Psoas muscle (tissue), 7 donors: ENCODE measurements at regions not wholly inside any gene's neighbourhood (a gene's known extent, or its start where the extent isn't known, plus 50 kb on each side); places are given as distances from the start of the nearest gene placed in this dataset.
"Not testable (repeated sequence)": the region's sequence is repeated elsewhere in the genome, so short reads cannot be mapped to it uniquely, and the experiment has no call there.

Experiments used
- ATAC-seq, 4 donors: fragments of 200-7000 bp; cut with Tn5 transposase; one replicate each; pipeline ENCODE4 v1.9.1; 2020; ENCODE audit warnings: moderate library complexity in 3 of 4, mild to moderate bottlenecking in 2 of 4
- DNase-seq, 2 donors: peaks; one replicate each; pipeline ENCODE4 v3.0.0-alpha.2; 2020
- H3K27ac ChIP-seq: fragments of 200-600 bp; one replicate; pipeline ENCODE4 v1.8.0; 2022
- H3K27me3 ChIP-seq, 3 donors: fragments of 200-600 bp in 1 of 3; one replicate each; pipeline versions ENCODE4 v1.6.1 to v1.8.0; 2013 to 2022; ENCODE audit warnings: low read length in 2 of 3, mild to moderate bottlenecking in 2 of 3, moderate library complexity in 1 of 3; ENCODE audit not compliant: insufficient read depth in 3 of 3
- H3K36me3 ChIP-seq, 2 donors: fragments of 200-600 bp in 1 of 2; one replicate each; pipeline versions ENCODE4 v1.6.1 to v1.8.0; 2013 to 2022; ENCODE audit warnings: low read depth in 1 of 2, mild to moderate bottlenecking in 1 of 2, moderate library complexity in 1 of 2; ENCODE audit not compliant: insufficient read depth in 1 of 2
- H3K4me1 ChIP-seq: fragments of 200-600 bp; one replicate; pipeline ENCODE4 v1.8.0; 2022
- H3K4me3 ChIP-seq: fragments of 200-600 bp; one replicate; pipeline ENCODE4 v1.8.0; 2022; ENCODE audit warnings: mild to moderate bottlenecking
- H3K9me3 ChIP-seq: fragments of 200-600 bp; one replicate; pipeline ENCODE4 v1.8.0; 2022
- WGBS, 3 donors: extraction: QIAGEN DNeasy Blood & Tissue Kit; methylation state at CpG; one replicate each; pipeline versions ENCODE4 v1.1.6 to v1.1.7; 2013; 5-methylcytosine and 5-hydroxymethylcytosine counted together
- intact Hi-C, 2 donors: fragments of 100-400 bp; cut with DNase I; formaldehyde crosslinking; loops; one replicate each; pipeline versions ENCODE4 v1.11.0 to v1.14.2; 2022
- TF ChIP-seq, protein P1 (sequence below): fragments of 200-600 bp; IDR thresholded peaks from one replicate; pipeline ENCODE4 v1.8.0; 2022; ENCODE audit warnings: antibody characterized with exemption
- donor health status: healthy with polysubstance abuse.
- donor health status: DM: no; HTN: no; CAD: no; lungs with moderate emphysema.
- donor health status: Bipolar disorder and iron deficiency.
- donor health status: healthy.
- donor health status: DM: yes; HTN: yes; CAD: no.
- donor health status: DM: no; HTN: no; CAD: no.
- donor health status: DM: yes; HTN: yes; CAD: no.

DNA sequence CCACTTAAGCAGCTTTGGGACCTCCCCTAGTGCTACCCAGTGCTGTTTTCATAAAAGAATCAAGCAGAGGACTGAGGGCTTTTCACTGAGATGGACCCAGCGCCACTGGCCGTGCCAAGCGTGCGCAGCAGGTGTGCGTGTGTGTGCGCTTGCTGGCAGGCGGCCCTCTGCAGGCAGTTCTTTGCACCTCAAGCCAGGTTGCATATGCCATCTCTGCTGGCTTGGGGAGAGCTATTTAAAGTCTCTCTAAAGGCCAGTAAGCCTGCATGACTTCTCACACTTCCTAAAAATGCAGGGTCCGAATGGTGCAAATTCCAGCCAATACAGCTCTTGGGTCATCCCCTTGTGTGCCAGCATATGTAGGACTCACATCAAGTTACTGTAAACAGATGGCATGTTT, 255.5 kb downstream of the RNF152 start:
- 58 to 68% (median 60%) methylated on average over 8 of the region's 8 CpGs for WGBS, 3 donors
- DNase-seq = no peak

DNA sequence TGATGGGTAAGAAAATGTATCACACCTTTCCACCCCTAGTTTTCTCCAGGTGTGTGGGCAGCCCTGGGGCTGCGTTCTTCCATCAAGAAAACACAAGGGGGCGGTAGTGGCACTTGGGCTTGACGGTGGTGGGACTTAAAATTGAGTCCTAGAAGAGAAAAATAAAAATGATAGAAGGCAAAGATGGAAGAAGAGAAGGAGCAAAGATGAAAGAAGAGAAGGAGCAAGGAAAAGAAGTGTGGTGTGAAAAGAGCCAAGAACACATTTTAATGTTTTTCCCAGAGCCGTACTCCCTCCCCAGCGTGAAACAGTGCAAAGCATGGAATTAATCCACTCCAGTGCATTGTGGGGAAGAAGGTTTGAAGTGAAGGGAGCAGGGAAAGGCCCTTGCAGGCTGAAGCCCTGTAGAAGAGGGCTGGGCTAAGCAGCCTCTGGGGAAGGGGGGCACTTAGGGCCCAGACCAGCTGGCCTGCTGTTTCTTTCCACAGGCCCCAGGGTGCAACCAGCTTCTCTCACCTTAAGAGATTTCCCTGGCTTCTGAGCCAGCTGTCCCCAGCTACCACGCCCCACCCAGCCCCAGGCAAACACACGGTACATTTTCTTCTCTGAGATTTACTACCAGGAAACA, 256.8 kb downstream of the RNF152 start:
- DNase-seq = no peak
- no peaks in the 10 kb centered on the region for H3K9me3 ChIP-seq
- no peak overlapping the region for H3K27ac ChIP-seq
- intact Hi-C loops = loop anchor here (5.0 kb wide), 2 partner anchors 256 to 491 kb away; partner anchors contain the start of gene RNF152 (in 2 of the 2)
- H3K4me1 ChIP-seq = no peaks in the 10 kb centered on the region
- no peaks in the 10 kb centered on the region for H3K36me3 ChIP-seq
- 18 to 25% (median 19%) methylated on average over 7 of the region's 7 CpGs for whole genome bisulfite sequencing, 3 donors
- no peaks in the 10 kb centered on the region for H3K27me3 ChIP-seq
- H3K4me3 ChIP-seq = no peak overlapping the region
- ATAC-seq = peak in 1 of 4 donors; percentile 51
- TF ChIP-seq, protein P1, sequence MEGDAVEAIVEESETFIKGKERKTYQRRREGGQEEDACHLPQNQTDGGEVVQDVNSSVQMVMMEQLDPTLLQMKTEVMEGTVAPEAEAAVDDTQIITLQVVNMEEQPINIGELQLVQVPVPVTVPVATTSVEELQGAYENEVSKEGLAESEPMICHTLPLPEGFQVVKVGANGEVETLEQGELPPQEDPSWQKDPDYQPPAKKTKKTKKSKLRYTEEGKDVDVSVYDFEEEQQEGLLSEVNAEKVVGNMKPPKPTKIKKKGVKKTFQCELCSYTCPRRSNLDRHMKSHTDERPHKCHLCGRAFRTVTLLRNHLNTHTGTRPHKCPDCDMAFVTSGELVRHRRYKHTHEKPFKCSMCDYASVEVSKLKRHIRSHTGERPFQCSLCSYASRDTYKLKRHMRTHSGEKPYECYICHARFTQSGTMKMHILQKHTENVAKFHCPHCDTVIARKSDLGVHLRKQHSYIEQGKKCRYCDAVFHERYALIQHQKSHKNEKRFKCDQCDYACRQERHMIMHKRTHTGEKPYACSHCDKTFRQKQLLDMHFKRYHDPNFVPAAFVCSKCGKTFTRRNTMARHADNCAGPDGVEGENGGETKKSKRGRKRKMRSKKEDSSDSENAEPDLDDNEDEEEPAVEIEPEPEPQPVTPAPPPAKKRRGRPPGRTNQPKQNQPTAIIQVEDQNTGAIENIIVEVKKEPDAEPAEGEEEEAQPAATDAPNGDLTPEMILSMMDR = peak; percentile 57

More for the DNA sequence above, 255.5 kb downstream of the RNF152 start:
- no peaks in the 10 kb centered on the region for H3K27me3 ChIP-seq
- TF ChIP-seq, protein P1 = no peak
- no peaks in the 10 kb centered on the region for H3K4me1 ChIP-seq
- intact Hi-C loops = loop anchor here (5.0 kb wide), 2 partner anchors 255 to 490 kb away; partner anchors contain the start of gene RNF152 (in 2 of the 2)
- no peaks in the 10 kb centered on the region for H3K36me3 ChIP-seq
- H3K4me3 ChIP-seq = no peak overlapping the region
- H3K9me3 ChIP-seq = no peaks in the 10 kb centered on the region
- ATAC-seq = no peak
- H3K27ac ChIP-seq = no peak overlapping the region

DNA sequence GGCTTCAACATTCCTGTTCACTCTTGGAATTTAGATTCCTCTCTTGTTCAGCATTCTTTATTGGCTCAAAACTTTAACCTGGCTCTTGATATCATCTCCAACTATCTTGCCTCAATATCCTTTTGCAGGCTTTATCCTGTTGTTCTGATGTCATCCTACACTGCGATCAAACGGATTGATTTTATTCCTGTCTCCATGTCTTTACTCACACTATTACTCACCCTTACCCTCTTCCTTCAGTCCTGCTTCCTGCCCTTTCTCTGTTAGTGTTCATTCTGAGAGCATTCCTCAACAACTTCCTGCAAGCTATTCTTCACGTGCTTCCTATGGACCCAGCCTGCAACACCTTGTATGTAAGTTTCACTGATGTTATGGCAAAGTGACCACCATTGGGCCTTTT, 264.7 kb downstream of the RNF152 start:
- DNase-seq = no peak
- H3K27me3 ChIP-seq = no peaks in the 10 kb centered on the region
- H3K4me3 ChIP-seq = no peak overlapping the region
- H3K36me3 ChIP-seq = no peaks in the 10 kb centered on the region
- H3K9me3 ChIP-seq = no peaks in the 10 kb centered on the region
- H3K4me1 ChIP-seq = no peaks in the 10 kb centered on the region
- intact Hi-C loops = no loop called here
- TF ChIP-seq, protein P1 = no peak
- no peak for ATAC-seq
- 49 to 52% (median 52%) methylated on average over 3 of the region's 3 CpGs for WGBS, 3 donors
- no peak overlapping the region for H3K27ac ChIP-seq

GRCh38 chr18:61624631-61625030, 268.2 kb downstream of the RNF152 start:
- DNase-seq, H3K4me1 ChIP-seq, intact Hi-C loops, H3K9me3 ChIP-seq, H3K4me3 ChIP-seq, ATAC-seq, H3K36me3 ChIP-seq, H3K27ac ChIP-seq, H3K27me3 ChIP-seq: not testable (repeated sequence)
- 78 to 85% (median 85%) methylated on average over 3 of the region's 3 CpGs for WGBS, 3 donors

DNA sequence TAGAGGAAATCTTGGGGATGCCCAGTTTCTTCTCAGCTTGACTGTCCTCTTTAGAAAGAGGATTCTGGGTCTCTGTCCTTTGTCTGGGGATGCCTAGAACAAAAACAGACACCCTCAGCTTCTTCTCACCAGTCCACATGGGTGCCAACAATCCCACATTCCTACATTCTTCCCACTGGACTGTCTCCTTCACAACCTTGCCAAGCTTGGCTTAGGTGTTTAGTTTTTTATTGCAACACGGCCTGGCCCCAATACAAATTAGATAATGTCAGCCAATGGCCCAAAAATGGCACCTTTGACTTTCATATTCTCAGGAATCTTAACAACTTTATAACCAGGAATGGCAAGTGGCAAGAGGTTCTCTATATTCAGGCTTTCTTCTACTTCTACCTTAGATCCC, 273.0 kb downstream of the RNF152 start:
- no peaks in the 10 kb centered on the region for H3K4me1 ChIP-seq
- no peaks in the 10 kb centered on the region for H3K9me3 ChIP-seq
- no peaks in the 10 kb centered on the region for H3K36me3 ChIP-seq
- no peak overlapping the region for H3K27ac ChIP-seq
- 44 to 67% (median 61%) methylated on average over 1 of the region's 1 CpG for WGBS, 3 donors
- H3K4me3 ChIP-seq = no peak overlapping the region
- ATAC-seq = no peak
- TF ChIP-seq, protein P1 = no peak
- intact Hi-C loops = no loop called here
- H3K27me3 ChIP-seq = no peaks in the 10 kb centered on the region
- DNase-seq = no peak
